ENCODE measurements at regions not wholly inside any gene's neighbourhood (a gene's known extent, or its start where the extent isn't known, plus 50 kb on each side); places are given as distances from the start of the nearest gene placed in this dataset.
"Not testable (repeated sequence)": the region's sequence is repeated elsewhere in the genome, so short reads cannot be mapped to it uniquely, and the experiment has no call there.

- DNase-seq: no peak
These were observed 712.3 kb downstream of the PTPRU start for GRCh38 chr1:29948581-29948980.

DNA sequence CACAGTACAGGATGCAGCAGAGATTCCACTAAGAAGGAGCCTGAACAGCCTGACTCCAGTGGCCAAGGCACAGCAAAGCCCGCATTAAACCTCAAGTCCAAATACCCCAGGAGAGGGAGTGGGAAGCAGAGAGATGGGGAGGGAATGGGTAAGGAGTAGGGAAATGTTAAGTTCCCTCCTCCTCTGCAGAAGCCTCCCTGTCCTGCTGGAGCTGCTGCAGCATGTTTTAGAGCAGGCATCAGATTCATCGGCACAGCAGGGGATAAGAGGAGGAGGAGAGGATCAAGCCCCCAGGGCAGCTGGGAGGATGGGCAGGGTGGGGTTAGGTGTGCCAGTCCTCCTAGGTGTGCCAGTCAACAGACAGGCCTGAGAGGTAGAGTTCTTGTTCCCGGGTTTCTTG is 709.7 kb downstream of the PTPRU start:
- no peak for DNase-seq

- peak; percentile 1 for DNase-seq
These were observed 709.1 kb downstream of the PTPRU start for GRCh38 chr1:29945426-29945825.

- no peak for DNase-seq
These were observed 708.1 kb downstream of the PTPRU start for GRCh38 chr1:29944253-29944905.

DNA sequence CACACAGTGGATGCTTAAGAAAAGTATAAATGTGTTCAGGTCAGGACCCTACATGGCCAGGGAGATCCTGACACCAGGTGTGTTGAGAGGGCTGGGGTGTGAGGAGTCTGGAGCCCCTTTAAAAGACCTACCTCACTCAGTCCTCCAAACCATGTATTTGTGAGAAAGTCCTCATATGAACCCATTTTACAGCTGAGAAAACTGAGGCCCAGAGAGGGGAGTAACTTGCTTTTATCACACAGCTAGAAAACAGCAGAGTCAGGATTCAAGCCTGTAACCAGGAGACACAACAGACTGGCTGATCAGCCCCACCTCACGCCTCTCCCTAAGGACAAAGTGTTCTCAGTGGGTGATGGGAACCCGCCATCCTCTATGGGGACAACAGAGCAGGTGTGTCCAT is 706.7 kb downstream of the PTPRU start:
- DNase-seq: no peak

GRCh38 chr1:29939079-29939478 is 702.8 kb downstream of the PTPRU start:
- no peak for DNase-seq

DNA sequence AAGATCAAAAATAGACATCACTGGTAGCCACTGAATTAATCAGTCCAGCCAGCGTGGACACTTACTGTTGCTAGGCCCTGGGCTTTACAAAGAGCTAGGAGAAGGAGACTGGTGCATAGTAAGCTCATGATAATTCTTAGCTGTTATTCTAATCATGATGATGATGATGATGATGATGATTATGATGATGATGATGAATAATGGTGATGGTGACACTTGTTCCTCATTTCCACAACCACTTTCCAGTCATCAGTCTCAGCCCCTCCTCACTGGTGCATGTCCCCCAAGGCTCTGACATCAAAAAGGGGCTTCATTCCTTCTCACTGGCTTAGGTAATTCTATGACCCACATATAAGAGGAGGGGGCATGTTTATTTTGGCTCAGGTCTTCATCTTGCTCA is 701.0 kb downstream of the PTPRU start:
- no peak for DNase-seq

DNA sequence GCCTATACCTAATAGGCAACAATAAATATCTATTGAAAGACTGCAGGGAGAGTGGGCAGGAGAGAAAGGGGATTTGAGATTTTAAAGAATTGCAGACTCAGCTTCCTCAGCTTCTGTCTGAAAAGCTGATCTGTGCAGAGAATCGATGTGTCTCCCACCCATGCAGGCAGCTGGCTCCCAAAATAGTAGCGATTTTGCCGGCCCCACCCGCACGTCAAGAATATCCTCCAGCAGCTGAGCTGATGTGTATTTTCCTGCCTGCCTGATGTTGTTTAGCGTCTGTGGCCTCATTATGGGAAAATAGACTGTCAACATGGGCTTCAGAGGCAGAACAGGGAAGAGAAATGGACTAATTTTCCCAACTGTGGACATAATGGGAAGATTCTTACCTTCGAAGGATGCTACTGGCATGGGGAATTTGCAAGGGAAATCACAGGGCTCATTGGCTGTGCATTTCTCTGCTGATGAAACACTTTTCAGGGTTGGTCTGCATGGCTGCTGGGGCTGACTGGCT is 699.8 kb downstream of the PTPRU start:
- no peak for DNase-seq

DNA sequence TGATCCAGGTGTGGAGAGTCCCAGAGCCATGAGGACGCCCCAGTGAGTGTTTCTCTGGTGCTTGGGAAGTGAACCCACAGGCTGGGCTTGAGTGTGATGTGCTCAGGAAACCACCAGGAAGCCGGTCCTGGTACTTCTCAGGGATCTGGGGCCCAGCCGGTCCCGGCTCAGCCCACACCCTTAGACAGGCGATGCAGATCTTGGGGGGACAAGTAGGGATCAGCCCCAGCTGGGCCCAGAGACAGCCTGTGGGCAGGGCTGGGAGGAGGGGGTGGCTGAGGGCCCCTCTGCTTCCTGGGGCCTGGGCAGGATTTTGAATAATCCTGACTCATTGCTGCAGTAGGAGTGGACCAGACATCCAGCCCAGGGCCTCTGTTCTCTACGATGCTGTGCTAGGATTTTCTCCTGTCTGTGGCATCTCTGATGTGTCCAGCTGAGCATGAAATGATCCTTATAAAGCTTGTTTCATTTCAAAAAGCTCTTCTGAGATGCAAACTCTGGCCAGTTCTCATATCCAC is 698.0 kb downstream of the PTPRU start:
- DNase-seq: no peak

DNA sequence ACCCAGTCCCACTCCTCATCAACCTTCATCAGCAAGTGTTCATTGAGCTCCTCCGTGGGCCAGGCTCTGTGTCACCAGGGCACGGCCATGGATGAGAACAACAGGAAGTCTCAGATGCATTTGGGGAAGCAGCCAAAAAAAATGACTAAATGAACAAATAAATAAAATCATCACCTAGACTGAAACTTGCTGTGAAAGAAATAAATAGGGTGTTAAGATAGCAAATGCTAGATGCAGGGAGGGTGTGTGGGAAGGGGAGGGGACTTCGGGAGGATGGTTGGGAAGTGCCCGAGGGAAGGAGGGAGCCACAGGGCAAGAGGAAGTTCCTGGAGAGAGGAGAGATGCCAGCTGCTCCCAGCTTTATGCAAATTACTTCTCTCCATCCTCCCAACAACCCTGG is 696.7 kb downstream of the PTPRU start:
- DNase-seq: no peak

- no peak for DNase-seq
These were observed 696.3 kb downstream of the PTPRU start for GRCh38 chr1:29932626-29933025.

DNA sequence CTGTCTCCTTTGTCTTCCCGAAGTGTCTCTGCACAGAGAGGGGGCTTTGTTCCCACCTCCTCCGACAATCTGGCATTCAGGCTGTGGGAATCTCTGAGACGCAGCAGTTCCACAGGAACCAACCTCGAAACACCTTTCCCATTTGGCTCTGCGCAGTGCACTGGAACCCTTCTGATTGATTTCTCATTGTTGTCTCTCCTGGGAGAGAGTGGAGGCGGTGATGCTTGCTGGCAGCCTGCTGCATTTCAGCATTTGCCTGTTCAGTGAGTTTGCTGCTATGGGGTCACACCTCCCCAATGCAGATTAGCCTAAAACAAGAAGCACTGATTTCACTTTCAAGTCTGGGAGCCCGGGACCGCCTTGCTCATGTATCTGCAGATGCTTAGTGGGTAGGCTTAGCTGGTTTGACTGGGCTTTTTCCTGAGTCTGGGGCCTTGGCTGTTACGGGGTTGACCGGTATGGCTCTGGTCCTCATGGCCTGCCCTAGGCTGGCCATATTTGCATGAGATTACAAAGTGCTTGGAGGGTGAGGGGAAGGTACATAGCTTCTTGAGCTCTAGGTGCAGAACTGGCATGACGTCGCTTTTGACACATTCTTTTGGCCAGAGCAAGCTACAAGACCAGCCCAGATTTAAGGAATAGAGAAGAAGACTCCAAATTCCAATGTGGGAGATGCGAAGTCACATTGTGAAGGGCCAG is 695.3 kb downstream of the PTPRU start:
- DNase-seq: no peak

DNA sequence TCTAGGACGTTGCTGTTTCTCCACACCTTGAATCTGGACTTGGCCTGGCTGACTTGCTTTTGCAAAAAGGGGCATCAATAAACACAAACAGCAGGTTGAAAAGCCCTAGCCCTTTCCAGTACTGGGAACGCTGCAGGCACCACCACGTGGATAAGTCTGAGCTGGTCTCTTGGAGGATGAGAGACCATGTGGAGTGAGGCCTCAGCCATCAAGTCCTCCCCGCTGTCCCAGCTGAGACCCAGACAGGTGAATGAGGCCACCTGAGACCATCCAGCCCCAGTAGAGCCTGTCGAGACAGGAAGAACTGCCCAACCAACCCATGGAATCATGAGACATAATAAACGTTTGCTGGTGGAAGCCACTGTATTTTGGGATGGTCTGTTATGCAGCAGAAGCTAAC is 688.7 kb downstream of the PTPRU start:
- no peak for DNase-seq

- no peak for DNase-seq
These were observed 687.7 kb downstream of the PTPRU start for GRCh38 chr1:29924017-29924431.

GRCh38 chr1:29921741-29922140 is 685.4 kb downstream of the PTPRU start:
- no peak for DNase-seq

- no peak for DNase-seq
These were observed 684.5 kb downstream of the PTPRU start for GRCh38 chr1:29920784-29921183.

DNA sequence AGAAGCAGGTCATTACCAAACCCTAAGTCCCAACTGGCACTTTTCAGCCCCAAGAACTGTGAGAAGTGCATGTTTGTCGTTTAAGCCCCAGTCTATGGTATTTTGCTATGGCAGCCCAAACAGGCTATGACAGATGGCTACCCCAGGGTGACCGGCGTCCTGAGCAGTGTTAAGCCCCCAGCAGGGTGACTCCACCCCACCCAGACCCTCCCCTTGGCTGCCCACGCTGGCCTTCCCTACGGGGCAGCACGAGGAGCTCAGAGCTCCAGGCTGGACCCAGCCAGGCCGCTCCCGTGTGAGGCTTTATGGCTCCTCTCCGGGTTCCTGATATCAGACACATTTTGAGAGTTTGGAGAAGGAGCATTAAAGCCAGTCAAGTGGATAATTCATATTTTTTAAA is 684.0 kb downstream of the PTPRU start:
- DNase-seq: no peak

- DNase-seq: not testable (repeated sequence)
These were observed 682.7 kb downstream of the PTPRU start for GRCh38 chr1:29919041-29919440.

DNA sequence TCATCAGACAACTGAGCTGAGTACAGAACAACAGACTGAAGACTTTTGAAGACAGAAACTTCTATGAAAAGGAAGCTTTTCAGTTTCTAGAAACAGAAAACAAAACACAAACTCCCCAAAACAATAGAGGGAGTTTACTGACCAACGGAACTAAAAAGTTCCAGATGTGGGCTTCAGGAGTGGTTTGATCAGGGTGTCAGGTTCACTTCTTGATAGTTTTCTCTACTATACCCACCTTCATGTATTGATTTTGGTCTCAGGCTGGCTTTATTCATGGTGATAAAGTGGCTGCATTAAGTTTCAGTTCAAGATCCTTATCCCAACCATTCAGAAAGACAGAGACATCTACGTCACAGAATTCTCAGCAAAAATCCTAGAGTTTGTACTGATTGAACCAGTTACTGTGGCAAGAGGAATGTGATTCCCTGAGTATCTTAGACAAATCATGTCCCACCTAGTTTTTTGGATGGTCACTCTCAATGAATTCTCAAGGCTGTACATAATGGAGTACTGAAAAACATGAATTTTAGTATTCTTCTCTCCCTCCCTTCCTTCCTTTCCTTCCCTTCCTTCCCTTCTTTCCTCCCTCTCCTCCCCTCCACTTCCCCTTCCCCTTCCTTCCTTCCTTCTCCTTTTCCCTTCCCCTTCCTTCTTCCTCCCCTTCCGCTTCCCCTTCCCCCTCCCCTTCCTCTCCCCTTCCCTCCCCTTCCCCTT is 680.5 kb downstream of the PTPRU start:
- DNase-seq: no peak

DNA sequence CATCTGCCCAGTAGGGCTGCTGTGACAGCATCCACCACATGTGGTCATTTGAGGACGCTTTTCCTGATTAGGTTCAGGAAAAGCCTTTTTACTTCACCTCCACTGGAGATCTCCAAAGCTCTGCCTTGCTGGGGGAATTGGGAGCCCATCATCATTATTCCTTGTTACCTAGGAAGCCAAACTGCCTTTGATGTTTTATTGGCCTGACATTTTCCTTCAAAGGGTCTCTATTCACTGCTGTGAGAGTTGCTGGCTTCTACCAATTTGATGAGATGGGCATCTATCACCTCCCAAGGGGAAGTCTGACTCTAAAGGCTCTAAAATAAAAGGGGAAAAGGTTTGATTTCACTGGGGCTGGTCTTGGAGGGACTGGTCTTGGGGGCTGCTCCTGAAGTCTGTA is 678.6 kb downstream of the PTPRU start:
- DNase-seq: no peak

DNA sequence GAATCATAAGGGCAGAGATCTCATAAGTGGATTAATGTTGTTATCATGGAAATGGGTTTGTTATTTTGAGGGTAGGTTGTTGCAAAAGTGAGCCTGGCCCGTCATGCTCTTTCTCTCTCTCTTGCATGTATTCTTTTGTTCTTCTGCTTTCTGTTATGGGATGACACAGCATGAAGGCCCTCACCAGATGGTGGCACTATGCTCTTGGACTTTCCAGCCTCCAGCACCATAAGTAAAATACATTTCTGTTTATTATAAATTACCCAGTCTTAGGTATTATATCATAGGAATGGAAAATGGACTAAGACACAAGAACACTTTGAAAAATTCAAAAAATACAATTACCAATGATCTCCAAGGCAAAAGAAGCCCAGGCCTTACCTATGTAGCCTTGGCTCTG is 676.1 kb downstream of the PTPRU start:
- DNase-seq: peak; percentile 37

DNA sequence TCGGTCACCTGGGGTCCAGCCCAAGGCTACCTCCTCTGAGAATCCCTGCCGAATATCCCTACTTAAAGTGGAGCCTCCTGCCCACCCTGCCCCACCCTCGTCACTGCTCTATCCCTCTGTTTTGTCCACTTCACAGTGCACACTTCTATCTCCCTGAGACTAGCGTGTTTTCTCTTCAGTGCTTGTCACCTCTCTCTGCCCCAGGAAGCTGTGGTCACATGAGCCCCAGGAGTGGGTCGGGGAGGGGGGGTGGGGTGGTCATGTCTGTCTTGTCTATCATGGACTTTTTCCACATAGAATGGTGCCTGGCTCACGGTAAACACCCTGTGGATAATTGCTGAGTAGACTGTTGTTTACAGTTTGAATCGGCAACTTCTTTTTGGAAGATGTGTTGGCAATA is 673.6 kb downstream of the PTPRU start:
- no peak for DNase-seq

DNA sequence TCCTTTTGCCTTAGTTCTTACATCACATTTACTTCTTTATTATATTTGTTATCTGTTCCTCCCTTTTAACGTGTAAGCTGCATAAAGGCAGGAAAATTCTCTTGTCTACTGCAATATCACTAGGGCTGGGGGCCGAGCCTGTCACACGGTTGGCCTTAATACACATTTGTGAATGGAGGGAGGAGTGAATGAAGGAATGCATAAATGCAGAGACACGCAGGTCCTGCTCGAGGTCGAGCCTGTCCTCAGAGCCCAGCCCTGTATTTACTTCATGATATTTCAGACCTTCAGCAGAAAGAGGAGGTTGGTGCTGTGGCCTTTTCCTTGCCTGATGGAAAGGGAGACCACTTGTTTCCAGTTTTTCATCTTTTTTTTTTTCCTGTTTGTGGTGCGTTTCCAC is 671.3 kb downstream of the PTPRU start:
- no peak for DNase-seq

GRCh38 chr1:29906927-29907326 is 670.6 kb downstream of the PTPRU start:
- no peak for DNase-seq
